ENCODE measurements at regions not wholly inside any gene's neighbourhood (a gene's known extent, or its start where the extent isn't known, plus 50 kb on each side); places are given as distances from the start of the nearest gene placed in this dataset.

GRCh38 chr4:43352859-43353258 is 460.3 kb downstream of the GRXCR1 start:
- H3K4me1 ChIP-seq (ENCODE audit: low read length), result no peaks in the 10 kb centered on the region
- no peak for DNase-seq
- no peaks in the 10 kb centered on the region for H3F3A ChIP-seq (ENCODE audit: insufficient read depth, low read length)
- no peak overlapping the region for H3K4me3 ChIP-seq (ENCODE audit: low read length)
- no peak overlapping the region for H3K9ac ChIP-seq (ENCODE audit: low read length)
- H3K36me3 ChIP-seq (replicated peaks; ENCODE audit: insufficient read depth, low read length), result no peaks in the 10 kb centered on the region
- H4K20me1 ChIP-seq (ENCODE audit: insufficient read depth, low read length), result no peaks in the 10 kb centered on the region
- TF ChIP-seq CTCF (IDR thresholded peaks at IDR 0.05; ENCODE audit: low read length), result no peak
- no peak for TF ChIP-seq EZH2 (optimal IDR thresholded peaks at IDR 0.05; ENCODE audit: low read depth, low read length)
- no peak for TF ChIP-seq EZH2phosphoT487 (IDR thresholded peaks at IDR 0.05; ENCODE audit: low read length)
- no peaks in the 10 kb centered on the region for H3K27me3 ChIP-seq (replicated peaks; ENCODE audit: insufficient read depth, low read length)
- H2AFZ ChIP-seq (ENCODE audit: low read length), result no peak overlapping the region
- no peak overlapping the region for H3K4me2 ChIP-seq (ENCODE audit: low read depth, low read length)
- no peaks in the 10 kb centered on the region for H3K9me3 ChIP-seq (replicated peaks; ENCODE audit: insufficient read depth, low read length)
- no peaks in the 10 kb centered on the region for H3K9me2 ChIP-seq (replicated peaks; ENCODE audit: insufficient read depth, low read length)
- H3K27ac ChIP-seq (ENCODE audit: low read length), result no peak overlapping the region
- no peaks in the 10 kb centered on the region for H3K79me2 ChIP-seq (ENCODE audit: low read length)

- Histone ChIP-seq H2AFZ (ENCODE audit: low read length) (no peak overlapping the region), H3K27me3 (replicated peaks; ENCODE audit: insufficient read depth, low read length) (no peaks in the 10 kb centered on the region), H3K4me1 (ENCODE audit: low read length) (no peaks in the 10 kb centered on the region), H3K27ac (ENCODE audit: low read length) (no peak overlapping the region), H3K4me3 (ENCODE audit: low read length) (no peak overlapping the region), H3F3A (ENCODE audit: insufficient read depth, low read length) (no peaks in the 10 kb centered on the region), H3K9me3 (replicated peaks; ENCODE audit: insufficient read depth, low read length) (no peaks in the 10 kb centered on the region), H3K4me2 (ENCODE audit: low read depth, low read length) (no peak overlapping the region), H3K9ac (ENCODE audit: low read length) (no peak overlapping the region), H3K36me3 (replicated peaks; ENCODE audit: insufficient read depth, low read length) (no peaks in the 10 kb centered on the region), H3K79me2 (ENCODE audit: low read length) (no peaks in the 10 kb centered on the region), H4K20me1 (ENCODE audit: insufficient read depth, low read length) (no peaks in the 10 kb centered on the region), H3K9me2 (replicated peaks; ENCODE audit: insufficient read depth, low read length) (no peaks in the 10 kb centered on the region)
- TF ChIP-seq EZH2 (optimal IDR thresholded peaks at IDR 0.05; ENCODE audit: low read depth, low read length), result no peak
- TF ChIP-seq CTCF (IDR thresholded peaks at IDR 0.05; ENCODE audit: low read length), result no peak
- TF ChIP-seq EZH2phosphoT487 (IDR thresholded peaks at IDR 0.05; ENCODE audit: low read length), result no peak
- no peak for DNase-seq
These were observed 461.0 kb downstream of the GRXCR1 start for GRCh38 chr4:43353552-43353951.

GRCh38 chr4:43356786-43357185 is 464.3 kb downstream of the GRXCR1 start:
- H3K4me1 ChIP-seq (ENCODE audit: low read length), result no peaks in the 10 kb centered on the region
- no peaks in the 10 kb centered on the region for H3F3A ChIP-seq (ENCODE audit: insufficient read depth, low read length)
- TF ChIP-seq CTCF (IDR thresholded peaks at IDR 0.05; ENCODE audit: low read length) (no peak), EZH2phosphoT487 (IDR thresholded peaks at IDR 0.05; ENCODE audit: low read length) (no peak), EZH2 (optimal IDR thresholded peaks at IDR 0.05; ENCODE audit: low read depth, low read length) (no peak)

More at GRCh38 chr4:43356786-43357185, 464.3 kb downstream of the GRXCR1 start:
- no peak for DNase-seq
- H3K9me2 ChIP-seq (replicated peaks; ENCODE audit: insufficient read depth, low read length), result no peaks in the 10 kb centered on the region
- no peak overlapping the region for H3K9ac ChIP-seq (ENCODE audit: low read length)
- no peak overlapping the region for H3K27ac ChIP-seq (ENCODE audit: low read length)
- no peaks in the 10 kb centered on the region for H3K9me3 ChIP-seq (replicated peaks; ENCODE audit: insufficient read depth, low read length)
- no peak overlapping the region for H2AFZ ChIP-seq (ENCODE audit: low read length)
- no peaks in the 10 kb centered on the region for H3K27me3 ChIP-seq (replicated peaks; ENCODE audit: insufficient read depth, low read length)
- H3K36me3 ChIP-seq (replicated peaks; ENCODE audit: insufficient read depth, low read length), result no peaks in the 10 kb centered on the region
- H4K20me1 ChIP-seq (ENCODE audit: insufficient read depth, low read length), result no peaks in the 10 kb centered on the region
- H3K4me3 ChIP-seq (ENCODE audit: low read length), result no peak overlapping the region
- H3K4me2 ChIP-seq (ENCODE audit: low read depth, low read length), result no peak overlapping the region
- no peaks in the 10 kb centered on the region for H3K79me2 ChIP-seq (ENCODE audit: low read length)

All from MM.1S (cell line).